Fibroblast of lung (primary cell): ENCODE measurements at regions not wholly inside any gene's neighbourhood (a gene's known extent, or its start where the extent isn't known, plus 50 kb on each side); places are given as distances from the start of the nearest gene placed in this dataset.

ENCODE experiments used
- EZH2 ChIP-seq: IDR thresholded peaks from 2 replicates; pipeline ENCODE4 v1.5.1; 2012; ENCODE audit warnings: low read length, control low read depth, mild to moderate bottlenecking; ENCODE audit errors: missing control alignments
- TF ChIP-seq, protein P1 (sequence below), 2 donors: IDR thresholded peaks in 1 of 2; conservative IDR thresholded peaks in 1 of 2; 1 replicate in 1 of 2; 2 replicates in 1 of 2; pipeline ENCODE4 v1.5.1; 2011 to 2012; ENCODE audit warnings: low read length in 2 of 2, control low read depth in 1 of 2, inconsistent platforms in 1 of 2, low read depth in 1 of 2, mild to moderate bottlenecking in 1 of 2

DNA sequence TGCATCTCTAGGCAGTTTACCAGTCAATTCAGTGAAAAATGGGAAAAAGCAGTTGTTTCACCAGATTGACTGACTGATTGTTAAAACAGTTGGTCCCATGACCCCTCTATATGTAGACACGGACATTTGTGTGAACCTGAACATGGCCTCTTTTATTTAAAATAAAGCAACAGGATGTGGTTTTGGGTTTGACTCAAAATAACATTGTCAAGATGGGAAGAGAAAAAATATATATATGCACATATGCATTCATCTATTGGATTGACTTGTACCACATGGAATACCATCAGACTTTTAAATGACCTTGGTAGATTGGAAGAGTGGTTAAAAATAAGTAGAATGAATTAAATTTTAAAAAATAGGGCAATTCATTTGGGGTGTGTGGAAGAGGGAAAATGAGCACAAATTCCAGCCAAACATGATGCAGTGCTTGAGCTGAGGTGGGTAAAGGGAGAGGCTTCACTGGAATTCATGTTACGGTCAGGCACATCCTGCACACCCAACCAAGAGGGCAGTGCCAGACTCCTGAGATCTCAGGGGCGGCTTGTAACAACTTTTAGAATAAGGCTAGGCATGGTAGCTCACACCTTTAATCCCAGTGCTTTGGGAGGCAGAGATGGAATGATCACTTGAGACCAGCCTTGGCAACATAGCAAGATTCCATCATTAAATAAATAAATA is 560.7 kb upstream of the TENM3 start:
- TF ChIP-seq, protein P1, sequence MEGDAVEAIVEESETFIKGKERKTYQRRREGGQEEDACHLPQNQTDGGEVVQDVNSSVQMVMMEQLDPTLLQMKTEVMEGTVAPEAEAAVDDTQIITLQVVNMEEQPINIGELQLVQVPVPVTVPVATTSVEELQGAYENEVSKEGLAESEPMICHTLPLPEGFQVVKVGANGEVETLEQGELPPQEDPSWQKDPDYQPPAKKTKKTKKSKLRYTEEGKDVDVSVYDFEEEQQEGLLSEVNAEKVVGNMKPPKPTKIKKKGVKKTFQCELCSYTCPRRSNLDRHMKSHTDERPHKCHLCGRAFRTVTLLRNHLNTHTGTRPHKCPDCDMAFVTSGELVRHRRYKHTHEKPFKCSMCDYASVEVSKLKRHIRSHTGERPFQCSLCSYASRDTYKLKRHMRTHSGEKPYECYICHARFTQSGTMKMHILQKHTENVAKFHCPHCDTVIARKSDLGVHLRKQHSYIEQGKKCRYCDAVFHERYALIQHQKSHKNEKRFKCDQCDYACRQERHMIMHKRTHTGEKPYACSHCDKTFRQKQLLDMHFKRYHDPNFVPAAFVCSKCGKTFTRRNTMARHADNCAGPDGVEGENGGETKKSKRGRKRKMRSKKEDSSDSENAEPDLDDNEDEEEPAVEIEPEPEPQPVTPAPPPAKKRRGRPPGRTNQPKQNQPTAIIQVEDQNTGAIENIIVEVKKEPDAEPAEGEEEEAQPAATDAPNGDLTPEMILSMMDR (conservative IDR thresholded peaks at IDR 0.05 in 1 of 2, IDR thresholded peaks at IDR 0.05 in 1 of 2; ENCODE audit: low read depth in 1 of 2, low read length in 2 of 2) = no peak
- no peak for TF ChIP-seq EZH2
